ENCODE measurements at regions not wholly inside any gene's neighbourhood (a gene's known extent, or its start where the extent isn't known, plus 50 kb on each side); places are given as distances from the start of the nearest gene placed in this dataset.

- TF ChIP-seq MXI1 (conservative IDR thresholded peaks at IDR 0.05; ENCODE audit: poor library complexity, severe bottlenecking): no peak
- no peak for TF ChIP-seq RAD21 (conservative IDR thresholded peaks at IDR 0.05)
- TF ChIP-seq EP300 (conservative IDR thresholded peaks at IDR 0.05; ENCODE audit: poor library complexity, severe bottlenecking): no peak
- no peak for TF ChIP-seq EZH2 (IDR thresholded peaks at IDR 0.05; ENCODE audit: borderline replicate concordance, insufficient read depth, low read length, poor library complexity, severe bottlenecking)
- TF ChIP-seq TAF1 (IDR thresholded peaks at IDR 0.05; ENCODE audit: low read depth): no peak
- no peak for TF ChIP-seq POLR2AphosphoS5 (IDR thresholded peaks at IDR 0.05)
- TF ChIP-seq REST (IDR thresholded peaks at IDR 0.05; ENCODE audit: borderline replicate concordance): no peak
- no peak for TF ChIP-seq SMC3 (conservative IDR thresholded peaks at IDR 0.05; ENCODE audit: poor library complexity)
- TF ChIP-seq CTCF (IDR thresholded peaks at IDR 0.05; ENCODE audit: poor library complexity, severe bottlenecking): no peak
- Histone ChIP-seq H3K4me3 (ENCODE audit: low read length) (no peak overlapping the region), H3K27ac (ENCODE audit: low read length) (no peak overlapping the region), H3K79me2 (replicated peaks; ENCODE audit: insufficient read depth, low read length) (no peaks in the 10 kb centered on the region), H3K9me2 (ENCODE audit: insufficient read depth, low read length) (no peaks in the 10 kb centered on the region), H3K36me3 (ENCODE audit: insufficient read depth, low read length) (no peaks in the 10 kb centered on the region), H2AFZ (ENCODE audit: low read depth, low read length) (no peak overlapping the region), H3K27me3 (ENCODE audit: insufficient read depth, low read depth, low read length) (no peaks in the 10 kb centered on the region), H3K9ac (ENCODE audit: low read length) (no peak overlapping the region), H3K4me2 (ENCODE audit: low read length) (no peak overlapping the region), H3F3A (ENCODE audit: insufficient read depth, low read length, poor library complexity, severe bottlenecking) (no peaks in the 10 kb centered on the region), H3K9me3 (ENCODE audit: low read length) (no peaks in the 10 kb centered on the region), H4K20me1 (ENCODE audit: insufficient read depth) (no peaks in the 10 kb centered on the region)
Measured at GRCh38 chr15:31248951-31249350, 77.7 kb upstream of the KLF13 start.

GRCh38 chr15:31250033-31250432 is 76.6 kb upstream of the KLF13 start:
- no peaks in the 10 kb centered on the region for H3K9me2 ChIP-seq (ENCODE audit: insufficient read depth, low read length)
- H4K20me1 ChIP-seq (ENCODE audit: insufficient read depth): no peaks in the 10 kb centered on the region
- no peak overlapping the region for H3K4me3 ChIP-seq (ENCODE audit: low read length)
- TF ChIP-seq REST (IDR thresholded peaks at IDR 0.05; ENCODE audit: borderline replicate concordance) (no peak), TAF1 (IDR thresholded peaks at IDR 0.05; ENCODE audit: low read depth) (no peak), CTCF (IDR thresholded peaks at IDR 0.05; ENCODE audit: poor library complexity, severe bottlenecking) (no peak), MXI1 (conservative IDR thresholded peaks at IDR 0.05; ENCODE audit: poor library complexity, severe bottlenecking) (no peak), POLR2AphosphoS5 (IDR thresholded peaks at IDR 0.05) (no peak), EP300 (conservative IDR thresholded peaks at IDR 0.05; ENCODE audit: poor library complexity, severe bottlenecking) (no peak), RAD21 (conservative IDR thresholded peaks at IDR 0.05) (no peak), SMC3 (conservative IDR thresholded peaks at IDR 0.05; ENCODE audit: poor library complexity) (no peak), EZH2 (IDR thresholded peaks at IDR 0.05; ENCODE audit: borderline replicate concordance, insufficient read depth, low read length, poor library complexity, severe bottlenecking) (no peak)
- no peaks in the 10 kb centered on the region for H3F3A ChIP-seq (ENCODE audit: insufficient read depth, low read length, poor library complexity, severe bottlenecking)
- no peak overlapping the region for H3K27ac ChIP-seq (ENCODE audit: low read length)
- H2AFZ ChIP-seq (ENCODE audit: low read depth, low read length): no peak overlapping the region
- H3K4me2 ChIP-seq (ENCODE audit: low read length): no peak overlapping the region
- no peaks in the 10 kb centered on the region for H3K9me3 ChIP-seq (ENCODE audit: low read length)
- H3K36me3 ChIP-seq (ENCODE audit: insufficient read depth, low read length): no peaks in the 10 kb centered on the region
- no peaks in the 10 kb centered on the region for H3K27me3 ChIP-seq (ENCODE audit: insufficient read depth, low read depth, low read length)
- H3K79me2 ChIP-seq (replicated peaks; ENCODE audit: insufficient read depth, low read length): no peaks in the 10 kb centered on the region
- no peak overlapping the region for H3K9ac ChIP-seq (ENCODE audit: low read length)
